ENCODE measurements at regions not wholly inside any gene's neighbourhood (a gene's known extent, or its start where the extent isn't known, plus 50 kb on each side); places are given as distances from the start of the nearest gene placed in this dataset.

DNA sequence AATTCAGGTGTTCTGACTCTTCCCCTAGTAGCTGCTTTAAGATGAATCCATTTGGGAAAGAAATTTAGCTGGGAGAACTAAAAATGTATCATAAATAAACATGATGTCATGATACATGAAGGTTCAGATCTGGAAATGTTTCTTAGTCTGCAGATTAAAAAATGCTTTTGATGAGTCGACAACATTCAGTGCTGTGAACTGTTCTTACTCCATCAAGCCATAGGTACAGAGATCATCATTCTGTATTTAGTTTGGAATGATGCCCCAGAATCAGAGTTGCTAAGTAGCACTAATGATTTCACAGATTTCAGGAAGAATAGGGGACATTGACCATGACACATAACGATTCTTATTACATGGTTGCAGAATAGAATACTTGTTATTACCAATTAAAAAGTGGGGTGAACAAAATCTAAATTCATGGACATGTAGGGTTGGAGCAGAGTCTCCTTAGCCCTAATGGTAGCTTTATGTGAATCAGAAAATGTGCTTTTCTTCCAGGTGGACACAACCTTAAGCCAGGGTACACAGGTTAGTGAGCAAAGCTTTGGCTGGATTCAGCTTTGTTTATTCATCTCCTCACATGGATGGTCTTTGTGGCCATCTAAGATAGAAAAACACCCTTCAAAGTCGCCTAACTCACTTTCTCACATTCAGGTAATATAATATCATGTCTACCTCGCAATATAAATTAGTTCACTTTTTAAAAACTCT is 205.4 kb upstream of the SEL1L start:
- TF ChIP-seq, protein P1, sequence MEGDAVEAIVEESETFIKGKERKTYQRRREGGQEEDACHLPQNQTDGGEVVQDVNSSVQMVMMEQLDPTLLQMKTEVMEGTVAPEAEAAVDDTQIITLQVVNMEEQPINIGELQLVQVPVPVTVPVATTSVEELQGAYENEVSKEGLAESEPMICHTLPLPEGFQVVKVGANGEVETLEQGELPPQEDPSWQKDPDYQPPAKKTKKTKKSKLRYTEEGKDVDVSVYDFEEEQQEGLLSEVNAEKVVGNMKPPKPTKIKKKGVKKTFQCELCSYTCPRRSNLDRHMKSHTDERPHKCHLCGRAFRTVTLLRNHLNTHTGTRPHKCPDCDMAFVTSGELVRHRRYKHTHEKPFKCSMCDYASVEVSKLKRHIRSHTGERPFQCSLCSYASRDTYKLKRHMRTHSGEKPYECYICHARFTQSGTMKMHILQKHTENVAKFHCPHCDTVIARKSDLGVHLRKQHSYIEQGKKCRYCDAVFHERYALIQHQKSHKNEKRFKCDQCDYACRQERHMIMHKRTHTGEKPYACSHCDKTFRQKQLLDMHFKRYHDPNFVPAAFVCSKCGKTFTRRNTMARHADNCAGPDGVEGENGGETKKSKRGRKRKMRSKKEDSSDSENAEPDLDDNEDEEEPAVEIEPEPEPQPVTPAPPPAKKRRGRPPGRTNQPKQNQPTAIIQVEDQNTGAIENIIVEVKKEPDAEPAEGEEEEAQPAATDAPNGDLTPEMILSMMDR (IDR thresholded peaks at IDR 0.05; ENCODE audit: poor library complexity): no peak
- TF ChIP-seq EZH2phosphoT487 (IDR thresholded peaks at IDR 0.05; ENCODE audit: low read depth, severe bottlenecking, unreplicated experiment) (no peak), EZH2 (IDR thresholded peaks at IDR 0.05; ENCODE audit: borderline replicate concordance) (no peak)

DNA sequence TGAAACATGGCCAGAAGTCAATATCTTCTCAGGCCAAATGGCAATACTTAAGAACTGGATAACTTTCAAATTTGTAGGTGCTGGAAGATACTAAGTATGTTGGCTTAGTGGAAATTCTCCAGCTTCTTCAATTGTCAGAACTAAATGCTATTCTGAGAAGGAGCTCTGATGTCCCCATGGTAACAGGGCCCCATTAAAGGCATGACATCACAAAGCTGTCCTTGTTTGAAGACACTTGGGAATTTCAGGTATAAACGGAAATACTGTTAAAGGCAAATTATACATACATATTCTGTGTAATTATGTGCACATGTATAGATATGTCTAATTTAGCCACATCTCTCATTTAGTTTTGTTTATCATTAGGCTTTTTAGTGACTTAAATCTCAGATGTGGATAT is 210.0 kb upstream of the SEL1L start:
- no peaks in the 10 kb centered on the region for H3K9me3 ChIP-seq (ENCODE audit: low read depth)
- no peaks in the 10 kb centered on the region for H3K9me2 ChIP-seq (replicated peaks; ENCODE audit: insufficient read depth)
- H2AFZ ChIP-seq: no peak overlapping the region
- H3K27me3 ChIP-seq: no peaks in the 10 kb centered on the region
- H3K27ac ChIP-seq: no peak overlapping the region
- H4K20me1 ChIP-seq (ENCODE audit: insufficient read depth, poor library complexity, severe bottlenecking): no peaks in the 10 kb centered on the region
- H3K36me3 ChIP-seq (replicated peaks; ENCODE audit: insufficient read depth, low read depth): no peaks in the 10 kb centered on the region
- H3K4me2 ChIP-seq: no peak overlapping the region
- no peak for TF ChIP-seq EZH2 (IDR thresholded peaks at IDR 0.05; ENCODE audit: borderline replicate concordance)
- TF ChIP-seq EZH2phosphoT487 (IDR thresholded peaks at IDR 0.05; ENCODE audit: low read depth, severe bottlenecking, unreplicated experiment): no peak
- TF ChIP-seq, protein P1 (IDR thresholded peaks at IDR 0.05; ENCODE audit: poor library complexity): no peak
- H3K4me1 ChIP-seq (ENCODE audit: insufficient read depth): peaks cover 4% of the 10 kb centered on the region
- no peaks in the 10 kb centered on the region for H3K79me2 ChIP-seq
- H3K4me3 ChIP-seq: no peak overlapping the region
- 83% methylated on average over 1 of the region's 1 CpG for WGBS (ENCODE audit: low lambda C conversion rate, missing lambda C conversion rate)
- no peak for DNase-seq (ENCODE audit: low spot score)

More for the DNA sequence above, 205.4 kb upstream of the SEL1L start:
- Histone ChIP-seq H4K20me1 (ENCODE audit: insufficient read depth, poor library complexity, severe bottlenecking) (no peaks in the 10 kb centered on the region), H2AFZ (no peak overlapping the region), H3K79me2 (no peaks in the 10 kb centered on the region), H3K9me3 (ENCODE audit: low read depth) (no peaks in the 10 kb centered on the region), H3K4me1 (ENCODE audit: insufficient read depth) (no peaks in the 10 kb centered on the region), H3K9me2 (replicated peaks; ENCODE audit: insufficient read depth) (no peaks in the 10 kb centered on the region), H3K4me2 (no peak overlapping the region), H3K27ac (no peak overlapping the region), H3K27me3 (no peaks in the 10 kb centered on the region), H3K4me3 (no peak overlapping the region), H3K36me3 (replicated peaks; ENCODE audit: insufficient read depth, low read depth) (no peaks in the 10 kb centered on the region)
- no peak for DNase-seq (ENCODE audit: low spot score)
- 87% methylated on average over 4 of the region's 4 CpGs for WGBS (ENCODE audit: low lambda C conversion rate, missing lambda C conversion rate)

- no peak overlapping the region for H3K27ac ChIP-seq
- no peak overlapping the region for H2AFZ ChIP-seq
- H3K79me2 ChIP-seq: no peaks in the 10 kb centered on the region
- H3K27me3 ChIP-seq: no peaks in the 10 kb centered on the region
- no peaks in the 10 kb centered on the region for H3K9me3 ChIP-seq (ENCODE audit: low read depth)
- no peaks in the 10 kb centered on the region for H3K9me2 ChIP-seq (replicated peaks; ENCODE audit: insufficient read depth)
- TF ChIP-seq, protein P1 (IDR thresholded peaks at IDR 0.05; ENCODE audit: poor library complexity): no peak
- TF ChIP-seq EZH2 (IDR thresholded peaks at IDR 0.05; ENCODE audit: borderline replicate concordance) (no peak), EZH2phosphoT487 (IDR thresholded peaks at IDR 0.05; ENCODE audit: low read depth, severe bottlenecking, unreplicated experiment) (no peak)
- DNase-seq (ENCODE audit: low spot score): no peak
- H3K4me1 ChIP-seq (ENCODE audit: insufficient read depth): peaks cover 4% of the 10 kb centered on the region
- H3K4me3 ChIP-seq: no peak overlapping the region
- H4K20me1 ChIP-seq (ENCODE audit: insufficient read depth, poor library complexity, severe bottlenecking): no peaks in the 10 kb centered on the region
- H3K36me3 ChIP-seq (replicated peaks; ENCODE audit: insufficient read depth, low read depth): no peaks in the 10 kb centered on the region
- H3K4me2 ChIP-seq: no peak overlapping the region
- 86% methylated on average over 2 of the region's 2 CpGs for WGBS (ENCODE audit: low lambda C conversion rate, missing lambda C conversion rate)
Measured at GRCh38 chr14:81751198-81751597, 217.5 kb upstream of the SEL1L start.
